ENCODE measurements at regions not wholly inside any gene's neighbourhood (a gene's known extent, or its start where the extent isn't known, plus 50 kb on each side); places are given as distances from the start of the nearest gene placed in this dataset.

DNA sequence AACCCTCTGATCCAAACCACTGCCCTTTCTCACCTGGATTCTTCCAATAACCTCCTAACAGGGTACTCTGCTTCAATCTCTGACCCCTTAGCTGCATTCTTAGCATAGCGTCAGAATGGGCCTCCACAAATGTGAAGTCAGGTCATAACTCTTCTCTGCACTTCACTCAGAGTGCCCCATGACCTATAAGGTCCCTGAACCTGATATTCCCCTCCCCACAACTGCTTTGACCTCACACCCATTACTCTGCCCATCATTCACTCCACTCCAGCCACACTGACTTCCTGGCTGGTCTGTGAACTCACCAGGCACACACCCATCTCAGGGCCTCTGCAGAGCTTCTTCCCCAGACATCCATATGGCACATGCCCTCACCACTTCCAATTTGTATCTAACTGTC is 141.9 kb downstream of the ZNF281 start:
- TF ChIP-seq, protein P1, sequence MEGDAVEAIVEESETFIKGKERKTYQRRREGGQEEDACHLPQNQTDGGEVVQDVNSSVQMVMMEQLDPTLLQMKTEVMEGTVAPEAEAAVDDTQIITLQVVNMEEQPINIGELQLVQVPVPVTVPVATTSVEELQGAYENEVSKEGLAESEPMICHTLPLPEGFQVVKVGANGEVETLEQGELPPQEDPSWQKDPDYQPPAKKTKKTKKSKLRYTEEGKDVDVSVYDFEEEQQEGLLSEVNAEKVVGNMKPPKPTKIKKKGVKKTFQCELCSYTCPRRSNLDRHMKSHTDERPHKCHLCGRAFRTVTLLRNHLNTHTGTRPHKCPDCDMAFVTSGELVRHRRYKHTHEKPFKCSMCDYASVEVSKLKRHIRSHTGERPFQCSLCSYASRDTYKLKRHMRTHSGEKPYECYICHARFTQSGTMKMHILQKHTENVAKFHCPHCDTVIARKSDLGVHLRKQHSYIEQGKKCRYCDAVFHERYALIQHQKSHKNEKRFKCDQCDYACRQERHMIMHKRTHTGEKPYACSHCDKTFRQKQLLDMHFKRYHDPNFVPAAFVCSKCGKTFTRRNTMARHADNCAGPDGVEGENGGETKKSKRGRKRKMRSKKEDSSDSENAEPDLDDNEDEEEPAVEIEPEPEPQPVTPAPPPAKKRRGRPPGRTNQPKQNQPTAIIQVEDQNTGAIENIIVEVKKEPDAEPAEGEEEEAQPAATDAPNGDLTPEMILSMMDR (IDR thresholded peaks at IDR 0.05) = no peak
- no peak for TF ChIP-seq POLR2A (IDR thresholded peaks at IDR 0.05)

Data from uterus (tissue), 2 donors.